ENCODE measurements at regions not wholly inside any gene's neighbourhood (a gene's known extent, or its start where the extent isn't known, plus 50 kb on each side); places are given as distances from the start of the nearest gene placed in this dataset.

- no peak for TF ChIP-seq CTCF (IDR thresholded peaks at IDR 0.05; ENCODE audit: low read length)
- no peak for TF ChIP-seq EZH2 (optimal IDR thresholded peaks at IDR 0.05; ENCODE audit: low read depth, low read length)
Observed at GRCh38 chr21:25362375-25363267, 244.7 kb downstream of the MRPL39 start.
